H9 (cell line): ENCODE measurements at regions not wholly inside any gene's neighbourhood (a gene's known extent, or its start where the extent isn't known, plus 50 kb on each side); places are given as distances from the start of the nearest gene placed in this dataset.

ENCODE experiments used
- DNase-seq: peaks from one replicate; pipeline ENCODE4 v3.0.0-alpha.2; 2017
- H2AFZ ChIP-seq: one replicate; pipeline ENCODE4 v1.6.1; 2013; ENCODE audit warnings: mild to moderate bottlenecking, low read length, control low read depth, moderate library complexity
- H2AK5ac ChIP-seq: 2 replicates; pipeline ENCODE4 v1.6.1; 2013; ENCODE audit warnings: low read length, control low read depth, mixed read lengths; ENCODE audit not compliant: insufficient read length
- H2BK120ac ChIP-seq: one replicate; pipeline ENCODE4 v1.6.1; 2013; ENCODE audit warnings: low read depth, mild to moderate bottlenecking, low read length, control low read depth, inconsistent platforms; ENCODE audit not compliant: poor library complexity, severe bottlenecking
- H2BK12ac ChIP-seq: 2 replicates; pipeline ENCODE4 v1.6.1; 2013; ENCODE audit warnings: low read length, control low read depth, mixed read lengths, low read depth; ENCODE audit not compliant: insufficient read length
- H2BK15ac ChIP-seq: 2 replicates; pipeline ENCODE4 v1.6.1; 2013; ENCODE audit warnings: low read depth, low read length, control low read depth
- H2BK20ac ChIP-seq: one replicate; pipeline ENCODE4 v1.6.1; 2013; ENCODE audit warnings: low read depth, mild to moderate bottlenecking, low read length, control low read depth, inconsistent platforms; ENCODE audit not compliant: poor library complexity, severe bottlenecking
- H2BK5ac ChIP-seq: 2 replicates; pipeline ENCODE4 v1.6.1; 2013; ENCODE audit warnings: low read length, control low read depth, mixed read lengths; ENCODE audit not compliant: insufficient read length
- H3K14ac ChIP-seq: 2 replicates; pipeline ENCODE4 v1.6.1; 2013; ENCODE audit warnings: low read length, control low read depth; ENCODE audit not compliant: insufficient read depth
- H3K18ac ChIP-seq: 2 replicates; pipeline ENCODE4 v1.6.1; 2013; ENCODE audit warnings: low read depth, mild to moderate bottlenecking, mixed read lengths, low read length, control low read depth; ENCODE audit not compliant: insufficient read length
- H3K23ac ChIP-seq: 2 replicates; pipeline ENCODE4 v1.6.1; 2013; ENCODE audit warnings: low read length, control low read depth, mixed read lengths, low read depth; ENCODE audit not compliant: insufficient read length
- H3K23me2 ChIP-seq: 2 replicates; pipeline ENCODE4 v1.6.1; 2013; ENCODE audit warnings: low read depth, mild to moderate bottlenecking, mixed read lengths, low read length, control low read depth; ENCODE audit not compliant: insufficient read length, poor library complexity, severe bottlenecking
- H3K27ac ChIP-seq: 2 replicates; pipeline ENCODE4 v1.5.1; 2013; ENCODE audit warnings: low read length, control low read depth, mixed read lengths, low read depth; ENCODE audit not compliant: insufficient read length
- H3K27me3 ChIP-seq: 2 replicates; pipeline ENCODE4 v1.6.1; 2013; ENCODE audit warnings: low read length, control low read depth, inconsistent platforms; ENCODE audit not compliant: insufficient read depth
- H3K4ac ChIP-seq: 2 replicates; pipeline ENCODE4 v1.6.1; 2013; ENCODE audit warnings: low read depth, mild to moderate bottlenecking, control low read depth, inconsistent platforms, low read length, moderate library complexity
- H3K4me1 ChIP-seq: 2 replicates; pipeline ENCODE4 v1.6.1; 2013; ENCODE audit warnings: low read length, control low read depth, inconsistent platforms; ENCODE audit not compliant: insufficient read depth
- H3K4me2 ChIP-seq: 2 replicates; pipeline ENCODE4 v1.6.1; 2013; ENCODE audit warnings: low read length, control low read depth, mixed read lengths; ENCODE audit not compliant: insufficient read length, insufficient read depth
- H3K56ac ChIP-seq: 2 replicates; pipeline ENCODE4 v1.6.1; 2013; ENCODE audit warnings: low read depth, mild to moderate bottlenecking, mixed read lengths, low read length, control low read depth; ENCODE audit not compliant: insufficient read length
- H3K79me1 ChIP-seq: 2 replicates; pipeline ENCODE4 v1.6.1; 2013; ENCODE audit warnings: low read depth, mild to moderate bottlenecking, moderate library complexity, low read length, control low read depth, inconsistent platforms; ENCODE audit not compliant: insufficient read depth, poor library complexity, severe bottlenecking
- H3K79me2 ChIP-seq: 2 replicates; pipeline ENCODE4 v1.6.1; 2013; ENCODE audit warnings: low read length, control low read depth, inconsistent platforms; ENCODE audit not compliant: insufficient read depth
- H3K9ac ChIP-seq: 2 replicates; pipeline ENCODE4 v1.6.1; 2013; ENCODE audit warnings: low read length, control low read depth, mixed read lengths; ENCODE audit not compliant: insufficient read length; ENCODE audit errors: extremely low read depth
- H3K9me3 ChIP-seq: one replicate; pipeline ENCODE4 v1.6.1; 2013; ENCODE audit warnings: low read depth, low read length, inconsistent platforms; ENCODE audit not compliant: control insufficient read depth
- H3T11ph ChIP-seq: one replicate; pipeline ENCODE4 v1.6.1; 2013; ENCODE audit warnings: mild to moderate bottlenecking, low read length, control low read depth, inconsistent platforms
- H4K20me1 ChIP-seq: one replicate; pipeline ENCODE4 v1.6.1; 2013; ENCODE audit not compliant: control insufficient read depth, insufficient read length, insufficient read depth
- H4K5ac ChIP-seq: 2 replicates; pipeline ENCODE4 v1.6.1; 2013; ENCODE audit warnings: low read depth, mild to moderate bottlenecking, mixed read lengths, low read length, control low read depth; ENCODE audit not compliant: insufficient read length
- H4K8ac ChIP-seq: replicated peaks from 2 replicates; pipeline ENCODE4 v1.6.1; 2013; ENCODE audit warnings: low read length, control low read depth, mixed read lengths, low read depth; ENCODE audit not compliant: insufficient read length
- H4K91ac ChIP-seq: 2 replicates; pipeline ENCODE4 v1.6.1; 2013; ENCODE audit warnings: low read depth, mild to moderate bottlenecking, moderate library complexity, mixed read lengths, low read length, control low read depth; ENCODE audit not compliant: insufficient read length
- H3K27ac Mint-ChIP-seq, 3 experiments: 2 replicates in 2 of 3; 3 replicates in 1 of 3; pipeline ENCODE4 v1.8.0; 2020 to 2021; ENCODE audit warnings: mixed read lengths in 3 of 3, mild to moderate bottlenecking in 1 of 3, moderate library complexity in 1 of 3
- H3K27me3 Mint-ChIP-seq: 2 replicates; pipeline ENCODE4 v1.8.0; 2021; ENCODE audit warnings: low read depth, mild to moderate bottlenecking, moderate library complexity, mixed read lengths
- H3K36me3 Mint-ChIP-seq, 3 experiments: 2 replicates in 2 of 3; 3 replicates in 1 of 3; pipeline ENCODE4 v1.8.0; 2020 to 2021; ENCODE audit warnings: low read depth in 3 of 3, mixed read lengths in 3 of 3; ENCODE audit not compliant: insufficient read depth in 1 of 3
- H3K4me1 Mint-ChIP-seq, 2 experiments: 2 replicates each; pipeline ENCODE4 v1.8.0; 2020; ENCODE audit warnings: mixed read lengths in 2 of 2
- H3K4me3 Mint-ChIP-seq, 2 experiments: 2 replicates in 1 of 2; 3 replicates in 1 of 2; pipeline ENCODE4 v1.8.0; 2020 to 2021; ENCODE audit warnings: mild to moderate bottlenecking in 2 of 2, mixed read lengths in 2 of 2, moderate library complexity in 1 of 2
- H3K9me3 Mint-ChIP-seq, 2 experiments: 2 replicates in 1 of 2; 3 replicates in 1 of 2; pipeline ENCODE4 v1.8.0; 2020; ENCODE audit warnings: mild to moderate bottlenecking in 2 of 2, mixed read lengths in 2 of 2, moderate library complexity in 1 of 2
- WGBS: extraction: QIAGEN DNeasy Blood & Tissue Kit; methylation state at CpG from one replicate; pipeline ENCODE4 v1.1.7; 2013; ENCODE audit warnings: missing lambda C conversion rate, low lambda C conversion rate, mixed read lengths; ENCODE audit not compliant: insufficient read length; ENCODE audit errors: extremely low coverage; 5-methylcytosine and 5-hydroxymethylcytosine counted together
- TF ChIP-seq, protein P1 (sequence below): fragments of 200-600 bp; sonication (generic); conservative IDR thresholded peaks from 3 replicates; pipeline ENCODE4 v1.8.0; 2021; ENCODE audit warnings: antibody characterized with exemption, mild to moderate bottlenecking

DNA sequence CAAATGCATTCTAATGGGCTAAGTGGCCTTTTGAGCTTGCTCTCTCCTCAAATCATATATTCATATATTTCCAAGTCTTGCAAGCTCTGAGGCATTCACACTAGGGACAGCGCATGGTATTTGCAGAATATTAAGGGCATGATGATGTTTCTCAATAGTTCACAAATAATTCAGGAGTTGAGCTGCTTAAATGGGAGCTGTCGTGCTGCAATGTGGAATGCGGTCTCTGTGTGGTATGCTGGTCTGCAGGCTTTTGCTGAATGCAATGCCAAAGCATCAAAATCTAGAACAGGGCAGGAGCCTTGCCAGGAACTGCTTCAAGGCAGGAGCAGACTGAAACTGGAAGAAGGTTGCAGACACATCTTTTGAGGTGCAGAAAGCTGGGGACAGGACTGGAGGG lies 1060.0 kb downstream of the TBC1D22A start:
- no peak overlapping the region for H2BK5ac ChIP-seq
- no peaks in the 10 kb centered on the region for H3K79me2 ChIP-seq
- H4K91ac ChIP-seq = no peak overlapping the region
- H3K4me3 Mint-ChIP-seq = no peak overlapping the region
- no CpG with 5 or more reads among the region's 3 CpGs for WGBS
- H3K23ac ChIP-seq = no peak overlapping the region
- no peak overlapping the region for H2BK15ac ChIP-seq
- H2AFZ ChIP-seq = no peak overlapping the region
- H3K9me3 ChIP-seq = no peaks in the 10 kb centered on the region
- no peak overlapping the region for H4K8ac ChIP-seq
- H2BK12ac ChIP-seq = no peak overlapping the region
- H3K14ac ChIP-seq = no peak overlapping the region
- H4K20me1 ChIP-seq = no peaks in the 10 kb centered on the region
- TF ChIP-seq, protein P1, sequence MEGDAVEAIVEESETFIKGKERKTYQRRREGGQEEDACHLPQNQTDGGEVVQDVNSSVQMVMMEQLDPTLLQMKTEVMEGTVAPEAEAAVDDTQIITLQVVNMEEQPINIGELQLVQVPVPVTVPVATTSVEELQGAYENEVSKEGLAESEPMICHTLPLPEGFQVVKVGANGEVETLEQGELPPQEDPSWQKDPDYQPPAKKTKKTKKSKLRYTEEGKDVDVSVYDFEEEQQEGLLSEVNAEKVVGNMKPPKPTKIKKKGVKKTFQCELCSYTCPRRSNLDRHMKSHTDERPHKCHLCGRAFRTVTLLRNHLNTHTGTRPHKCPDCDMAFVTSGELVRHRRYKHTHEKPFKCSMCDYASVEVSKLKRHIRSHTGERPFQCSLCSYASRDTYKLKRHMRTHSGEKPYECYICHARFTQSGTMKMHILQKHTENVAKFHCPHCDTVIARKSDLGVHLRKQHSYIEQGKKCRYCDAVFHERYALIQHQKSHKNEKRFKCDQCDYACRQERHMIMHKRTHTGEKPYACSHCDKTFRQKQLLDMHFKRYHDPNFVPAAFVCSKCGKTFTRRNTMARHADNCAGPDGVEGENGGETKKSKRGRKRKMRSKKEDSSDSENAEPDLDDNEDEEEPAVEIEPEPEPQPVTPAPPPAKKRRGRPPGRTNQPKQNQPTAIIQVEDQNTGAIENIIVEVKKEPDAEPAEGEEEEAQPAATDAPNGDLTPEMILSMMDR = no peak
- DNase-seq = no peak
- H3K27ac Mint-ChIP-seq = no peak overlapping the region
- 0 out of 4 replicates have a peak, but pooled peaks cover 0 to 3% of the 10 kb centered on the region in 2 experiments for H3K4me1 Mint-ChIP-seq
- no peaks in the 10 kb centered on the region for H3K23me2 ChIP-seq
- H3T11ph ChIP-seq = no peak overlapping the region
- no peak overlapping the region for H3K4me2 ChIP-seq
- H3K27ac ChIP-seq = no peak overlapping the region
- peaks cover 10% of the 10 kb centered on the region for H3K27me3 Mint-ChIP-seq
- no peak overlapping the region for H3K18ac ChIP-seq
- peaks cover 0 to 4% (median 1%) of the 10 kb centered on the region in 3 experiments; a peak in 1 of 7 replicates for H3K36me3 Mint-ChIP-seq
- no peak overlapping the region for H3K4ac ChIP-seq
- H3K9ac ChIP-seq = no peak overlapping the region
- H3K4me1 ChIP-seq = no peaks in the 10 kb centered on the region
- no peak overlapping the region for H2BK20ac ChIP-seq
- H2BK120ac ChIP-seq = no peak overlapping the region
- peaks cover 2 to 50% of the 10 kb centered on the region in 2 experiments; a peak in 4 of 5 replicates for H3K9me3 Mint-ChIP-seq
- no peak overlapping the region for H2AK5ac ChIP-seq
- H3K79me1 ChIP-seq = no peaks in the 10 kb centered on the region
- H3K27me3 ChIP-seq = no peaks in the 10 kb centered on the region
- no peak overlapping the region for H4K5ac ChIP-seq
- H3K56ac ChIP-seq = no peak overlapping the region
